ENCODE measurements at regions not wholly inside any gene's neighbourhood (a gene's known extent, or its start where the extent isn't known, plus 50 kb on each side); places are given as distances from the start of the nearest gene placed in this dataset.

DNA sequence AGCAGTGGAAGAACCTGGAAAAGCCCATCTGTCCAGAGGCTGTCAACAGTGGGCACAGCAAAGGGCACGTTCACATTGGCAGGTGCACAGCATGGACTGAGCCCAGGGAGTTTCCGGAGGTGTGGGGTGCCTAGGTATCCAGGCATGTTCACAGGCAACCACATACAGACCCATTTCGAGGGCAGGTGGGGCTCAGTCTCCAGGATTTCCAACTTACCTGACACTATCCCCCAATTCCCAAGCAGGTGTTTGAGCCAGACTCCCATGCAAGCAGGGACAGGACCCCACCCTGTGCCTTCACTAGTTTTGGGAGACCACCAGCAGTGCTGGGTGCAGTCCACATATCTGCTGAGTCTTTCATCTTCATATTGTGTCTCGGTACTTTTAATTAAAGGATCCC lies 65.0 kb upstream of the IRF2BP2 start:
- Histone ChIP-seq H3K9me3 (ENCODE audit: low read length) (no peaks in the 10 kb centered on the region), H3K4me2 (ENCODE audit: low read length) (no peak overlapping the region), H3K27ac (ENCODE audit: low read length) (no peak overlapping the region), H3K9ac (ENCODE audit: low read length) (no peak overlapping the region), H3K9me2 (ENCODE audit: insufficient read depth, low read length) (no peaks in the 10 kb centered on the region), H3K36me3 (ENCODE audit: insufficient read depth, low read length) (no peaks in the 10 kb centered on the region), H2AFZ (ENCODE audit: low read depth, low read length) (no peak overlapping the region), H4K20me1 (ENCODE audit: insufficient read depth) (no peaks in the 10 kb centered on the region), H3K27me3 (ENCODE audit: insufficient read depth, low read depth, low read length) (no peaks in the 10 kb centered on the region), H3F3A (ENCODE audit: insufficient read depth, low read length, poor library complexity, severe bottlenecking) (no peaks in the 10 kb centered on the region), H3K4me3 (ENCODE audit: low read length) (no peak overlapping the region), H3K79me2 (replicated peaks; ENCODE audit: insufficient read depth, low read length) (no peaks in the 10 kb centered on the region)
- no peak for TF ChIP-seq EZH2 (IDR thresholded peaks at IDR 0.05; ENCODE audit: borderline replicate concordance, insufficient read depth, low read length, poor library complexity, severe bottlenecking)
- no peak for TF ChIP-seq TAF1 (IDR thresholded peaks at IDR 0.05; ENCODE audit: low read depth)

DNA sequence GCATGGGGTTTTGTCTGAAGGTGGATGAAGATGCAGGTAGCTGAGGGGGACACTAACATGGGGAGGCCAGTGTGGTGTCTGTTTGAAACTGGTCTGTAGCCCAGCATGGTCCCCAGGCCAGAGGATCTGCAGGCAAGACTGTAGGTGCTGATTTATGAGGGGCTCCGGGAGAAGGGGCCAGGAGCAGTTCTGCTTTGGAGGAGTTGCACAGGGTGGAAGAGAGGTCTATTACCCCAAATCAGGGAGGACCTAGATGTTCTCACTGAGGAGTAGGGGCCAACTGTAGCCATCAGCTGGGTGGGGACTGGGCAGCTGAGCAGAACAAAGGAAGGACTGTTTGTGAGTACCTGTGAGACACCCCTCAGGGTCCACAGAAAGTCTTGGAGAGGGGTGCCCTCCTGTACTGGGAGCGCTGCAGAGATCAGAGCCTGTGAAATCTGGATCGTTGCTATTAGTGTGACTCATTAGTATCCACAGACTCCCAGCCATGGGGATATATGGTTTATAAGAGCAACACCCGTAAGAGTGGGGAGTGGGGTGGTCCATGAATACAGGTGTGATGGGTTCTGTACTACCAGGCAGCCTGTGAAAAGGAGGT lies 64.3 kb upstream of the IRF2BP2 start:
- H3K27ac ChIP-seq (ENCODE audit: low read length) = no peak overlapping the region
- H3K4me2 ChIP-seq (ENCODE audit: low read length) = no peak overlapping the region
- TF ChIP-seq POLR2AphosphoS5 (IDR thresholded peaks at IDR 0.05) = no peak
- TF ChIP-seq RAD21 (conservative IDR thresholded peaks at IDR 0.05) = no peak
- TF ChIP-seq EP300 (conservative IDR thresholded peaks at IDR 0.05; ENCODE audit: poor library complexity, severe bottlenecking) = no peak
- no peak for TF ChIP-seq SMC3 (conservative IDR thresholded peaks at IDR 0.05; ENCODE audit: poor library complexity)
- TF ChIP-seq TAF1 (IDR thresholded peaks at IDR 0.05; ENCODE audit: low read depth) = no peak
- TF ChIP-seq, protein P1, sequence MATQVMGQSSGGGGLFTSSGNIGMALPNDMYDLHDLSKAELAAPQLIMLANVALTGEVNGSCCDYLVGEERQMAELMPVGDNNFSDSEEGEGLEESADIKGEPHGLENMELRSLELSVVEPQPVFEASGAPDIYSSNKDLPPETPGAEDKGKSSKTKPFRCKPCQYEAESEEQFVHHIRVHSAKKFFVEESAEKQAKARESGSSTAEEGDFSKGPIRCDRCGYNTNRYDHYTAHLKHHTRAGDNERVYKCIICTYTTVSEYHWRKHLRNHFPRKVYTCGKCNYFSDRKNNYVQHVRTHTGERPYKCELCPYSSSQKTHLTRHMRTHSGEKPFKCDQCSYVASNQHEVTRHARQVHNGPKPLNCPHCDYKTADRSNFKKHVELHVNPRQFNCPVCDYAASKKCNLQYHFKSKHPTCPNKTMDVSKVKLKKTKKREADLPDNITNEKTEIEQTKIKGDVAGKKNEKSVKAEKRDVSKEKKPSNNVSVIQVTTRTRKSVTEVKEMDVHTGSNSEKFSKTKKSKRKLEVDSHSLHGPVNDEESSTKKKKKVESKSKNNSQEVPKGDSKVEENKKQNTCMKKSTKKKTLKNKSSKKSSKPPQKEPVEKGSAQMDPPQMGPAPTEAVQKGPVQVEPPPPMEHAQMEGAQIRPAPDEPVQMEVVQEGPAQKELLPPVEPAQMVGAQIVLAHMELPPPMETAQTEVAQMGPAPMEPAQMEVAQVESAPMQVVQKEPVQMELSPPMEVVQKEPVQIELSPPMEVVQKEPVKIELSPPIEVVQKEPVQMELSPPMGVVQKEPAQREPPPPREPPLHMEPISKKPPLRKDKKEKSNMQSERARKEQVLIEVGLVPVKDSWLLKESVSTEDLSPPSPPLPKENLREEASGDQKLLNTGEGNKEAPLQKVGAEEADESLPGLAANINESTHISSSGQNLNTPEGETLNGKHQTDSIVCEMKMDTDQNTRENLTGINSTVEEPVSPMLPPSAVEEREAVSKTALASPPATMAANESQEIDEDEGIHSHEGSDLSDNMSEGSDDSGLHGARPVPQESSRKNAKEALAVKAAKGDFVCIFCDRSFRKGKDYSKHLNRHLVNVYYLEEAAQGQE (IDR thresholded peaks at IDR 0.05; ENCODE audit: borderline replicate concordance) = no peak
- no peak for TF ChIP-seq MXI1 (conservative IDR thresholded peaks at IDR 0.05; ENCODE audit: poor library complexity, severe bottlenecking)
- TF ChIP-seq, protein P2, sequence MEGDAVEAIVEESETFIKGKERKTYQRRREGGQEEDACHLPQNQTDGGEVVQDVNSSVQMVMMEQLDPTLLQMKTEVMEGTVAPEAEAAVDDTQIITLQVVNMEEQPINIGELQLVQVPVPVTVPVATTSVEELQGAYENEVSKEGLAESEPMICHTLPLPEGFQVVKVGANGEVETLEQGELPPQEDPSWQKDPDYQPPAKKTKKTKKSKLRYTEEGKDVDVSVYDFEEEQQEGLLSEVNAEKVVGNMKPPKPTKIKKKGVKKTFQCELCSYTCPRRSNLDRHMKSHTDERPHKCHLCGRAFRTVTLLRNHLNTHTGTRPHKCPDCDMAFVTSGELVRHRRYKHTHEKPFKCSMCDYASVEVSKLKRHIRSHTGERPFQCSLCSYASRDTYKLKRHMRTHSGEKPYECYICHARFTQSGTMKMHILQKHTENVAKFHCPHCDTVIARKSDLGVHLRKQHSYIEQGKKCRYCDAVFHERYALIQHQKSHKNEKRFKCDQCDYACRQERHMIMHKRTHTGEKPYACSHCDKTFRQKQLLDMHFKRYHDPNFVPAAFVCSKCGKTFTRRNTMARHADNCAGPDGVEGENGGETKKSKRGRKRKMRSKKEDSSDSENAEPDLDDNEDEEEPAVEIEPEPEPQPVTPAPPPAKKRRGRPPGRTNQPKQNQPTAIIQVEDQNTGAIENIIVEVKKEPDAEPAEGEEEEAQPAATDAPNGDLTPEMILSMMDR (IDR thresholded peaks at IDR 0.05; ENCODE audit: poor library complexity, severe bottlenecking) = no peak
- no peak for TF ChIP-seq EZH2 (IDR thresholded peaks at IDR 0.05; ENCODE audit: borderline replicate concordance, insufficient read depth, low read length, poor library complexity, severe bottlenecking)
- H3K9me3 ChIP-seq (ENCODE audit: low read length) = no peaks in the 10 kb centered on the region
- H3K9me2 ChIP-seq (ENCODE audit: insufficient read depth, low read length) = no peaks in the 10 kb centered on the region
- H3K36me3 ChIP-seq (ENCODE audit: insufficient read depth, low read length) = no peaks in the 10 kb centered on the region
- H4K20me1 ChIP-seq (ENCODE audit: insufficient read depth) = no peaks in the 10 kb centered on the region
- H3K27me3 ChIP-seq (ENCODE audit: insufficient read depth, low read depth, low read length) = no peaks in the 10 kb centered on the region
- H3K9ac ChIP-seq (ENCODE audit: low read length) = no peak overlapping the region
- H3F3A ChIP-seq (ENCODE audit: insufficient read depth, low read length, poor library complexity, severe bottlenecking) = no peaks in the 10 kb centered on the region
- no peak overlapping the region for H2AFZ ChIP-seq (ENCODE audit: low read depth, low read length)
- no peak overlapping the region for H3K4me3 ChIP-seq (ENCODE audit: low read length)
- no peaks in the 10 kb centered on the region for H3K79me2 ChIP-seq (replicated peaks; ENCODE audit: insufficient read depth, low read length)

Data from neural cell (in vitro differentiated cells).